ENCODE measurements at regions not wholly inside any gene's neighbourhood (a gene's known extent, or its start where the extent isn't known, plus 50 kb on each side); places are given as distances from the start of the nearest gene placed in this dataset.
"Not testable (repeated sequence)": the region's sequence is repeated elsewhere in the genome, so short reads cannot be mapped to it uniquely, and the experiment has no call there.

DNA sequence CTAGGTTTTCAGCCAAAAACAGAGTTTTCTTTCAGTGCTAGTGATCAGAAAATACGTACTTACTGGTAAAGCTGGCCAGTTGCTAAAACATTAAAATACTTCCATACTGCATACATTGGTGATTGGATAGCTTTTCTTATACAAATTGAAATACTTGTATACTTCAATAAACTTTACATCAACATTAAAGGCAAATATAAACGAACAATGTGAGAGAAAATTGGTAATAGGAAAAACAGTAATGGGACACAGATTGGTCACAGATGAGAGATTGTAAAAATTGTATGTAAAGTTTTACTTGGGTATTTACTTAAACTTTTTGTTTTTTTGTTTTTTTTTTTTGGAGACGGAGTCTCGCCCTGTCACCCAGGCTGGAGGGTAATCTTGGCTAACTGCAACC lies 391.7 kb downstream of the TFEC start:
- no peak for DNase-seq

DNA sequence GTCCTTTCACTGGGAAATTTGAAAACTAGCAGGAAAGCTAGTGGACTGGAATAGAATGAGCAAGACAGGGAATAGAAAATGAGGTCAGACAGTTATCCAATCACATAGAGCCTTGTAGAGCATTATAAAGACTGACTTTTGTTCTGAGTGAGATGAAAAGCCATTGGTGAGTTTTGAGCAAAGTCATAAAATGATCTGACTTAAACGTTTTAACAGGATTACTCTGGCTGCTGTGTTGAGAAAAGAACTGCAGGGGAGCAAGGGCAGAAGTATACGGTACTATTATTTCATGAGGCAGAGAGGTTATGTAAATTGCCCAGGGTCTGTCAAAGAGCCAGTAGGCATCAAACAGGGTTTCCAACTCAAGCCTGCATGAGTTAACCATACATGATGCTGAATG lies 393.4 kb downstream of the TFEC start:
- no peak for DNase-seq

DNA sequence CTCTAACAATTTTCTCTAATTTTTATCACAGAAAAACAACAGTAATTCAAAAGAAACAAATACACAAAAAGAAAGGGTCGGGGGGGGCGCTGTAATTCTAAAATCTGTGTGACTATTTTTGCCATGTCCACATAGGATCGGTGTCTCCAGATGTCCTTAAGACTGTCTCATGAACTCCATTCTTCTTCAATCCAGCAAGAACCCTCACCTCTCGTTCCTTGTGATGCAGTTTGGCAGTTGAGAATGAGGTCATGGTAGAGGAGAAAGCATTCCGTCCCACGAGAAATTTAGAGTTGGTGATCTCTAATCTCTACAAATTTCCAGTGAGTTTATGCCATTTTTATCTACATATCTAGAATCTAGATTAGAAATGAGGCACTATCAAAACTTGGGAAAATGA lies 394.7 kb downstream of the TFEC start:
- DNase-seq = no peak

DNA sequence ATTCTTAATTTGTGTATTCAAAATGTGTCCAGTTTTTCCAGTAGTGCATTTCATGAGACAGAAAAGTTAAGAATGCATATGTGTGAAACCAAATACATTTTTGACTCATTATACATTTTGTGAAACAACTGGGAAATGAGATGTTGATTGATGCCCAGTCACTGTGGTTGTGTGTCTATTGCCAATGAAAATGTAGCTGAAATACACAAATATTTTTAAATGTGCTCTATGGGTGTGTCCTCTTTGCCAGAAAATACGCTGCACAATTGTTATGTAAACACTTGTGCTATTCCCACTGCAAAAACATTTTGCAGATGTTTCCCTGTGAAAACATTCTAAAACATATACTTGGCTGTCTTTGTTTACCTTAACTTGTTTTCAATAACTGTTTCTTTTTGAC lies 395.2 kb downstream of the TFEC start:
- no peak for DNase-seq

DNA sequence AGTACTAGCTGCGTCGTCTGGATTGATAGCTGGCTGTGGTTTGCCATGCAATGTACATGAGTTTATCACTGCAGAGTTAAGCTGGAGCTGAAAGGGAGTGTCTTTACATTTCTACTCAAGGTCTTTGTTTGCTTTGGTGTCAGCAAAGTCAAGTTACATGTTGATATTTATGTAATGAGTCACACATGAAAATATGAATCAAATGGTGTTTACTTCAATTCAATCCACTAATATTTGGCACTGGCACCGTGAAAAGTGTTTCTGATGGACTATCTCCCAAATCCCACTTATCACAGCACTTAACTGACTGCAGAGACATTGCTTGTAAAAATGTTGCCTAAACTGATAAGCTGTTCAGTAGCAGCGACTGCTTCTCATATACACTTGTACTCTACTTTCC lies 395.9 kb downstream of the TFEC start:
- no peak for DNase-seq

DNA sequence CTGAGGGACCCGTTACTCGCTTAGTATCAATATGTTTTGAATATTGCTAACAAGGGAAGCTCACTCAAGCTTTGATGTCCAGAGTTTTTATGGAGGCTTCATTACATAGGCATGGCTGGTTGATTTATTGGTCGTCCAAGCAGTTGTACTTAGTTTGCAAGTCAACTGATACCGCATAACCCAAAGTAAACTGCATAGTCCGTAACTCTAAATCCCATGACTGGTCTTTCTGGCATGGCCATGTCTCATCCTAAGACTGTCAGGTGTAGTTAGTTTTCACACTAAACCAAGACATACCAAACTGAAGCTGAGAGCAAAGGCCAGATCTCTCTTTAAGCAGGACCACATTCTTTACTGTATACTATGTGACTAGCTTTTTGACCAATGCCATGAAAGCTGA lies 397.9 kb downstream of the TFEC start:
- no peak for DNase-seq

DNA sequence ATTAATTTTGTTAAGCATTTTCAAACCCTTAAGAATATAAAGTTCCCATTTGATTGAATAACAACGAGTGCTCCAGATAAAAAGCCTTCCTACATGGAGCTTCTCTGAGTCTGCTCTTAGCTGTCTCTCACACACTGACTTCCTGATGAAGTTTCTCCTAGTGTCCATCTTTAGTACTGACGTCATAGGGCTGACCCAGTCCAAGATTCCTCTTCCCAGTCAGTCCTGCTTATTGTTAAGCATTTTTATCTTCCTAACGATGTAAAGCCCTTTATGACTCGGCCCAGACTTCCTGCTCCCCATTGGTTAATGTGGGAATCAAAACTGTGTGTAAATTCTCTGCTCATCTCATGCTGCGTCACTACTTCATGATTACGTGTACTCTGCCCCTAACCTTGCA lies 398.8 kb downstream of the TFEC start:
- no peak for DNase-seq

DNA sequence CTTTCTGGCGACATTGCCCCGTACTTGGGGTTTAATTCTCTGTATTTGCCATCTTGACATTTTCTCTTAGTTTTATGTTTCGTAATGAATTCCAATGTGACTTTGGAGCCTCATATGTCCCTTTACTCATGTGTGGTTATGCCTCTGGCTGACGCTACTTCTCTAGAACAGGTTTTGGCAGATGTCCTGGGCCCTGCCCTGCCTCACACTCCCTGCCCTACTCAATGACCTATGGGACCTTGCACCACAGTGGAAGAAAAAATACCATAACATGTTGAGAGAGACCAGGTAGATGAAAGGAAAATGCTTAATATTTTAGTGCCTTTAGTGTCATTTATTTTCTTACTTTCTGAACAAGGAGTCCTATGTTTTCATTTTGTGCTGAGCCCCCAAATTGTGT lies 400.5 kb downstream of the TFEC start:
- DNase-seq = no peak

DNA sequence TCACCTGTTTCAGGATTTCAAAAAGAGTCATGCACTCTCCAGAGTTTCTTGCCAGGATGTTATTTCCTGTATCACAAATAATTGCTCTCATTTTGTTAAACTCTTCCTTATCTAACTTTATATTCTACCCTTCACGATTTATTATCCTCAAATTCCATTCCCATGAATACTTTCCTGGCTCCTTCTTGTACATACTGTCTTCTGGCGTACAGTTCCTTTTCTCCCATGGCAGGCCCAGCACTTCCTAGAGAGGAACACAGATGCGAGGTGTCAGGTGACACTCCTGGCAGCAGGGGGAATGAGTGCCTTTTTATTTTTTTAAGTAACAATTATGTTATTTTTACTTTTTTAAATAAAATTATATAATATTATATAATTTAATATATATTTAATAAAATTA lies 411.9 kb downstream of the TFEC start:
- no peak for DNase-seq

DNA sequence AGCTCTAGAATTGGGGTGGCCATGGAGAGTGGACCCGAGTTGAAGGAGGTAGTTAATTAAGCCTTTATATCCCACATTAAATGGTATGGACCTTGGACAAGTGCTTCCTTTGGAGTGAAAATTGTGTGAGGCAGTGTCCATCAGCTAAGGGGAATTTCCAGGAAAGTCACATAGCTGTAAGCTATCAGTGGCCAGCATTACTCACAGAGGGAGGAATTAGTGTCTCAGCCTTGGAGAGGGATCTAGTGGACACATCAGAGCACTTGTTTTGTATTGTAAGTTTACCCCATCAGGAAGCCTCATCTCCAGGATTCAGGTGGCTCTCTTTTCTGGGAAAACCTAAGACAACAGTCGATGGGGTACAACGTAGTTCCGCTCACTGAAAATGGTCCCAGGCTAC lies 416.7 kb downstream of the TFEC start:
- no peak for DNase-seq

DNA sequence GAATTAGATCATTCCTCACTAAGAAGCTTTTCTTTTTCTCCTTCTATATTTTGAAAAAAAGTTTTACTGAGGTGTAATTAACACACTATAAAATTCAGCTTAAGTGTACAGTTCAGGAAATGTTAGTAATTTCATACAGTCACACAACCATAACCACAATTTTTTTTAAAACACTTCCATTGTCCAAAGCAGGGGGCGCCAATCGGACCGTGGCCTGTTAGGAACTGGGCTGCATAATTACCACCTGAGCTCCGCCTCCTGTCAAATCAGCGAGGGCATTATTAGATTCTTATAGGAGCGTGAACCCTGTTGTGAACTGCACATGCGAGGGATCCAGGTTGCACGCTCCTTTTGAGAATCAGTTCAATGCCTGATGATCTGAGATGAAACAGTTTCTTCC lies 427.1 kb downstream of the TFEC start:
- DNase-seq = no peak

DNA sequence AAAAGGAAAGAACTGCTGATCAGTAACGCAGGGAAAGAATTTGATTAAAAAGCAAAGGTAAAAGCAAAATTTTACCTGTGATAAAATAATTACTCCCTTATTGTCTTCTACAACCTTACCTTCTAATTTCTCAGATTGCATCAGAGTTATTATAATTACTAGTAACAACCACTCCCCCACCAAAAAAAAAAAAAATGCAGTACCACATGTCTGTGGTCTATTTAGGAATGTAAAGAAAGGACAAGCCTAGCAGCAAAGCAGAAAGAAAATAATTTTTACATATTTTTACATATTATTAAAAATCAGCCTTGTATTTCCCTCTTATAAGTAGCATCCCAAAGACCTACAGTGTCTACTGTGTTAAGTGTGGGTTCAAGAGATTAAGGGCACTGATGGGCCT lies 430.4 kb downstream of the TFEC start:
- DNase-seq = no peak

DNA sequence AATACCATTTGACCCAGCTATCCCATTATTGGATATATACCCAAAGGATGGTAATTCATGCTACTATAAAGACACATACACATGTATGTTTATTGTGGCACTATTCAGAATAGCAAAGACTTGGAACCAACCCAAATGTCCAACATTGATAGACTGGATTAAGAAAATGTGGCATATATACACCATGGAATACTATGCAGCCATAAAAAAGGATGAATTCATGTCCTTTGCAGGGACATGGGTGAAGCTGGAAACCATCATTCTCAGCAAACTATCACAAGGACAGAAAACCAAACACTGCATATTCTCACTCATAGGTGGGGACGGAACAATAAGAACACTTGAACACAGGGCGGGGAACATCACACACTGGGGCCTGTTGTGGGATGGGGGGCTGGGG lies 431.4 kb downstream of the TFEC start:
- not testable (repeated sequence) for DNase-seq

DNA sequence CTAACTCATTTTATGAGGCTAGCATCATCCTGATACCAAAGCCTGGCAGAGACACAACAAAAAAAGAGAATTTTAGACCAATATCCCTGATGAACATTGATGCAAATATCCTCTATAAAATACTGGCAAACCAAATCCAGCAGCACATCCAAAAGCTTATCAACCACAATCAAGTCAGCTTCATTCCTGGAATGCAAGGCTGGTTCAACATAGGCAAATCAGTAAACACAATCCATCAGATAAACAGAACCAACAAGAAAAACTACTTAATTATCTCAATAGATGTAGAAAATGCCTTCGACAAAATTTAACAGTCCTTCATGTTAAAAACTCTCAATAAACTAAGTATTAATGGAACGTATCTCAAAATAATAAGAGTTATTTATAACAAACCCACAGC lies 433.3 kb downstream of the TFEC start:
- DNase-seq = not testable (repeated sequence)

DNA sequence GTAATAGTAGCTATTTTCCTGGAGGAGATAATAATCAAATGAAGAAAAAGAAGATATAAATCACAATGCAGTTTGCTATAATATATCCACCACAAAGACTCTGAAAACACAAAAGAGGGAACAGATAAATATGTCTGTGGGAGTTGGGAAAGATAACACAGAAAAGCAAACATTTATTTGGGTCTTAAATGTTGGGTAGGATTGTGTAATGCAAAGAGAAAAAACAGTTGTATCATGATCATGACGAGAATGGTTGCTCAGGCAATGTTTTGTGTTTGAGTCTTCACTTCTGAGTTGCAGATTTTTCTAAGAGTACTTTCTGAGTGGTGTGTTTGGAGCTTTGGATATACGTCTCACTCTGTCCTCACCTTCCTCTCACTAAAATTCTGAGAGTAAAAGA lies 437.5 kb downstream of the TFEC start:
- DNase-seq = no peak

DNA sequence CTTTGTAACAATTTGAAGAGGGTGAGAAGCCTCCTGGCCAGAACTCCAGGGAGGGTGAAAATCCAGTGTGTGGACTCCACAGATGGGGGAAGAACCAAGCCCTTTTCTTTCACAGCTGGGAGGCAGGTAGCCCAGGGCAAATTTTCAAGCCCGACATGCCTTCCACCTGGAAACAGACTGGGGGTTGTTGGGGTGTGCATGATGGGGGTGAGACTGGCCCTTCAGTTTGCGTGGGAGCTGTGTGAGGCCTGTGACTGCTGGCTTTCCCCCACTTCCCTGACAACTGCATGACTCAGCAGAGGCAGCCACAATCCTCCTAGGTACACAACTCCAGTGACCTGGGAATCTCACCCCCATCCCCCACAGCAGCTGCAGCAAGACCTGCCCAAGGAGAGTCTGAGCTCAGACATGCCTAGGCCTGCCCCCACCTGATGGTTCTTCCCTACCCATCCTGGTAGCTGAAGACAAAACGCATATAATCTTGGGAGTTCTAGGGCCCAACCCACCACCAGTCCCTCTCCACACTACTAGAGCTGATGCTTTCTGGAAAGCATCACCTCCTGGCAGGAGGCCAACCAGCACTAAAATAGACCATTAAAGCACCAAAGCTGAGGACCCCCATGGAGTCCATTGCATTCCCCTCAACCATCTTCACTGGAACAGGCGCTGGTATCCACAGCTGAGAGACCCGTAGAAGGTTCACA lies 445.4 kb downstream of the TFEC start:
- DNase-seq = no peak

DNA sequence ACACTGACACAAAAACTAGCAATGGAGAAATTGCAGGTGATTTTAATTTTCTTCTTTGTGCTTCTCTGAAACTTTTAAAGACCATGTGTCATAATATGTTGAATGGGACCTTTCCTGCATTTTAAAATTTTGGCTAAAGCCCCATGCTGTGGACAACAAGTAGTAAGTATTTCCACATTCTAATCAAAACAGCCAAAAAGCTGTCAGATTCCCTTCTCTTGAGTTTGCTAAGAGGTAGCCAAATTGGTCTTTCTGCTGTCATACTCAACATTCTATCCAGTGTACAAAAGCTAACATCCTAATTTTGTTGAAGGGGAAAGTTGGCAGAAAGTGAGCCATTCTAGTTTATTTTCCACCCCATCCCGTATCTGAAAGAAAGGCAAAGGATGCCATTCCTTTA lies 447.6 kb downstream of the TFEC start:
- no peak for DNase-seq

DNA sequence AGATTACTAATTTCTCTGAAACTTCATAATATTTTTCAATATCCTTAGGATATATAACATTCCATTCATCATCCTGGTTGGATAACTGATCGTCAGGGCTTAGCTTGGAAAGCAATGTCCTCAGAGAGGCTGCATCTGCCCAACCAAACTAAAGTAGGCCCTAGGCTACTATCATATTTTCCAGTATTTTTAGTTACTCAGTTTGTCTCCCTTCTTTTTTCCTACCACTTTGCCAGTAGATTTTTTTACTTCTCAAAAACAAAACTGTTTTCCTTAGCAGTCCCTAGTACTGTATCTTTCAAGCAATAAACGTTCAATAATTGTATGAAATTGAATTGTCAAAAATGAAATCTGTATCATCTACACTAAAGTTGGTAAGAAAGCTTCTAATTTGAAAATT lies 452.0 kb downstream of the TFEC start:
- no peak for DNase-seq

DNA sequence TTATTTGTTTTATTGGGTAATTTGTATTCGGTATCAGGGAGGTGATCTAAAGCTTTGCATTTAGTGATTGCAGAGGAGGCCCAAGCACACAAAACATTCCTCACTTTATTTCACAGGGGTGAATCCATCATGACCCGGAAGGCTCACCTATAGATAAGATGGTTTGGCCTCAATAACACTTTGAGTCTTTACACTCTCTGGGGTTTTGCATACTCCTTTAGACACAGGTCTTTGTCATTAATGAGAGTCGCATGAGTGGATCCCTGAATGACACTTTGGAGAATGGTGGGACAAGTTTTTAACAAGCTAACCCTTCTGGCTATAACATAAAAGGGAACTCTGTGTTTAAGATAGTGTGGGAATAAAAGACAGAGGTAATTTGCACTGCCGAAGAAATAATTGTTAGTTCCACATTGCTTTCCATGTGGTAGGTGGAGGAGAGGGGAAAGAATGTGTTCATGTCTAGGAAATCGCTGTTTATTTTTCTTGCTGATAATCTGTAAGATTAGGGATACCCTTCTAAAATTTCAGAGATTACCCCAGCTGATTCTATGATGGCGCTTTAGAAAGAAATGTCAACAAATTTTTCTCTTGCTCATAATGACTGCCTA lies 455.8 kb downstream of the TFEC start:
- no peak for DNase-seq

DNA sequence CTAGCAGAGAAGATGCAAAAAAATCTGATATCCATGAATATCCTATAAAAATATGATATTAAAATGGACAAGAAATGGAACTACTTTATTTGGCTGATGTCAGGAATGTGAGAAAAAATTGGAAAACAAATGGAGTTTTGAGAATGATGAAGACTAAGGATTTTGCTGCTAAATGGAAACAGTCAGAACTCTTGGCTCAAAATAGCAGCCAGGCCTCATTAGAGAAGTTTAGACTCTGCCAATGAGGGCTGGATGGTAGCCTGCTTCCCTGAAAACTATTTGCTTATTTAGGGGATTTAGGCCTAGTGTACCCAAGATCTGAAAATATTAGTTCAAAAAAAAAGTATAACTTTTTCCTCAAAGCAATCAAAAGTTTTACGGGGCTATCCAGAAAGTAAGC lies 458.5 kb downstream of the TFEC start:
- no peak for DNase-seq

DNA sequence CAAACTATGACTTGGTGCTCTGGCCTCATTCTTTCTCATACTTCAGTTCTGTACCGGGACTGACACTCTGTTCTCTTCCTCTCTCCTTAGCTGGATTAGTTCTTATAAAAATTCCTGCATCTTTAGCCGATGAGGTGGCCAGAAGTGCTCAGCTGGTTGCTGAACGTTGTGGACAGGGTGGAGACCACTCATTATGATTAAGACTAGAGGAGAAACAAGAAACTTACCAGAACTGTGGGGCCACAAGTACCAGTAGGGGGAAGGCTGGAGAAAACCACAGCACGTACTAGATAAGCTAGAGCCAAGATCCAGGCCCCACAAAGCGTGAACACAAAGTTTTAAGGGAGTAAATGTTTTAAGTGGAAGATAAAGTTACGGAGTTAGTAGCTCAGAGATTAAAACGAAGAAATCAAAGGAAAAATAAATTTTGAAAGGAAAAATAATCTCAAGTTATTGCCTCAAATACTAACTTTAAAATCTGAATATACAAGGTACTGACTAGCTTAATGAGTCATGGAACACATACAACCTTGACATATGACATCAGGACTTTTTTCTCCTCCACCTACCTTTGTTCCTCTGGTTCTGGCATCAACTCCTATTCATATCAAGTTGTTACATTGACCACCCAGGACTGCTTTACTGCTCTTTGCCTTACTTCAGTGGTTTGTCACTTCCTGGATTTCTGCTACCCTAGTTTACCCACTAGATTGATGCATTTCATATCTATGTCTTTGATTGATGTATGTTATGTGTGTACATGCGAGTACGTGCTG lies 469.0 kb downstream of the TFEC start:
- DNase-seq = no peak

DNA sequence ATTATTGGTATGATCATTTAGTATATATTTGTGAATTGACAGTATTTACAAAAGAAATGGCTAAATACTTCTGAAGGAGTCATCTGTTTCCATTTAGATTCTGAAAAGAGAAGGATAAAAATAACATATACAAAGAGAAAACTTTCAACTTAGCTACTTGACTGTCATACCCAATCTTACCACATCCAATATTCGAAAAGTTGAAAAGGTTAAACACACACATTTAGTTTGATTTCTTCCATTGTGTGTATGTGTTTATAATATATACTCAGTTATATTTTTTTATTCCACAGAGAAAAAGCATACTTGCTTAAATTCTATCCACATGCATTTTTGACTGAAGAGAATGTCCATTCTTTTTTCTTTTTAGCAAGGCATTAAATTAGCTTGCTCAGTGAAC lies 470.7 kb downstream of the TFEC start:
- no peak for DNase-seq

DNA sequence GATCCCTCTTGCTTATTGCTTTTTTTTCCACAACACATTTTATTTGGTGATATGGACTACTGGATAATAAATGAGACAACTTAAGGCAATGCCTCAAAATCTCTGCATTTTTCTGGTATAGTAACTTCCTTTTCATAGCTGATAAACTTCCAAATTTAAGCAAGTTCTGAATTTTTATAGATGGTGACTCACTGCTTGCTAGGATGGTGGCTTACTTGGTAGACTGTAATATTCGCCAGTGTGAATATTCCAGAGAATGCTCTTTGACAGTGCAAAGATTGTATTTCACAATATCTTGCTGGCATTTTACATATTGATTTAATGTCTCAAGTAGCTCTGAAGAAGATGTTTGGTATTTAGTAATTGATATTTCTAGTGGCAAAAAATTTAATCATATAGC lies 472.4 kb downstream of the TFEC start:
- no peak for DNase-seq

DNA sequence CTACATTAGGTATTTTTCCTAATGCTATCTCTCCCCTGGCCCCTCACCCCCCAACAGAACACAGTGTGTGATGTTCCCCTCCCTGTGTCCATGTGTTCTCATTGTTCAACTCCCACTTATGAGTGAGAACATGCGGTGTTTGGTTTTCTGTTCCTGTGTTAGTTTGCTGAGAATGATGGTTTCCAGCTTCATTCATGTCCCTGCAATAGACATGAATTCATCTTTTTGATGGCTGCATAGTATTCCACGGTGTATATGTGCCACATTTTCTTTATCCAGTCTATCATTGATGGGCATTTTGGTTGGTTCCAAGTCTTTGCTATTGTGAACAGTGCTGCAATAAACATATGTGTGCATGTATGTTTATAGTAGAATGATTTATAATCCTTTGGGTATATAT lies 473.3 kb downstream of the TFEC start:
- not testable (repeated sequence) for DNase-seq

DNA sequence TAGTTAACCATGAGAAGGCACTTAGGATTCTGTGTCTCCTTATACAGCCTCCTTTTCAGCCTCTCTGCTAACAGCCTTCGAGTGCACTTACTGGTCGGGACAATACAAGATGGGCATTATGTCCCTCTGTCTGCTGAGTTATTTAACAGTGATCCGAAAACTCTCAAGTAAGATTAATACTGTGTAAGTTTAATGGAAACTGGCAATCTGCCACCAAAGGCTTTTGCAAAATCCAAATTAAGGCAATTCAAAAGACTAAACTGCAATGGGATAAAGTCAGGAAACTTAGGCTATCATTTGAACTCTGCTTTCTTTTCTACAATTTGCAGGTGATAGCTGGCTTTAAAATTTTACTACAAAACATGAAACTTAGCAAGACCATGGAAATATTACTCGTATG lies 477.8 kb downstream of the TFEC start:
- no peak for DNase-seq
